ENCODE measurements at regions not wholly inside any gene's neighbourhood (a gene's known extent, or its start where the extent isn't known, plus 50 kb on each side); places are given as distances from the start of the nearest gene placed in this dataset.

GRCh38 chr16:7914748-7915147, 582.1 kb downstream of the RBFOX1 start:
- TF ChIP-seq CTCF (conservative IDR thresholded peaks at IDR 0.05) (no peak), ZFX (IDR thresholded peaks at IDR 0.05) (no peak)

All from C4-2B (cell line).